ENCODE measurements at regions not wholly inside any gene's neighbourhood (a gene's known extent, or its start where the extent isn't known, plus 50 kb on each side); places are given as distances from the start of the nearest gene placed in this dataset.

- TF ChIP-seq POLR2A (IDR thresholded peaks at IDR 0.05; ENCODE audit: low read length) = no peak
- no peak for TF ChIP-seq GATA1 (IDR thresholded peaks at IDR 0.05; ENCODE audit: low read depth, low read length)
These were observed 238.8 kb upstream of the RGS6 start for GRCh38 chr14:71693381-71693780.

Data from erythroblast (primary cell).